CD4-positive, alpha-beta T cell treated with Interleukin-12 subunit alpha and Interleukin-12 subunit beta, for 1 hour (primary cell): ENCODE measurements at regions not wholly inside any gene's neighbourhood (a gene's known extent, or its start where the extent isn't known, plus 50 kb on each side); places are given as distances from the start of the nearest gene placed in this dataset.

Source experiments
- DNase-seq: peaks from one replicate; pipeline ENCODE4 v3.0.0-alpha.2; 2020

- no peak for DNase-seq
Observed at GRCh38 chr2:121002597-121002996, 266.9 kb downstream of the GLI2 start.

- DNase-seq: no peak
Observed at GRCh38 chr2:121003391-121003790, 267.7 kb downstream of the GLI2 start.

GRCh38 chr2:121004359-121004758 lies 268.7 kb downstream of the GLI2 start:
- no peak for DNase-seq

DNA sequence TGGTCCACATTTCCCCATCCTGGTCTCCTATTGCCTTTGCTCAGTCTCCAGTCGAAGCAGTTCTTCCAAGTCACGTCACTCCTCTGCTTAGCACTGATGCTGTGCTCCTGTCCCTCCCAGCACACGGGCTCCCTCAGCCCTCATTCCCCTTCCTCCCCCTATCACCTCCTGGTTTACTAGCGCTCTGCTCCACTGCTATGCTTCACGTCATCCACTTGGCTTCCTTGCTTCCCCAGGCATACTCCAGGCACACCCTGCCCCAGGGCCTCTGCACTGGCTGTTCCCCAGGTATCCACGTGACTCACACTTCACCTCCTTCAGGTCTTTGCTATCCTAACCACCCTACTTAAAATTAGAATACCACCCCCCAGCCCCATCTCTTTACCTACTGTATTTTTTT lies 269.3 kb downstream of the GLI2 start:
- no peak for DNase-seq

DNA sequence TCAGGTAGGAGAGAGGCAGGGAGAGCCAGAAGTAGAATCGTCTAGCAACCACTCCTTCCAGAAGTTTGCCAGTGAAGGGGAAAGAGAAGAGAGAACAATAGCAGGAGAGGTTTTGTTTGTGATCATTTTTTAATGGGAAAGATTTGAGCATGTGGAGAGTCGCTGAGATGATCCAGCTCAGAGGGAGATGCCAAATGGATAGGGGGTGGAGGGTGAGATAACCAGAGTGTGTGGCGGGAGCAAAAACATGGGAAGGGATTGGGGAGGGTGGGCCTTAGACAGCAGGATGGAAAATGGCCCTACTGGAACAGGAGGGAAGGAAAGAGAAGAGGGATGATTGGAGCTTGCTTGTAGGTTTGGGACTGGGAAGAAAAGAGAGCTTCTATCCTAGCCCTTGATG lies 269.8 kb downstream of the GLI2 start:
- no peak for DNase-seq

DNA sequence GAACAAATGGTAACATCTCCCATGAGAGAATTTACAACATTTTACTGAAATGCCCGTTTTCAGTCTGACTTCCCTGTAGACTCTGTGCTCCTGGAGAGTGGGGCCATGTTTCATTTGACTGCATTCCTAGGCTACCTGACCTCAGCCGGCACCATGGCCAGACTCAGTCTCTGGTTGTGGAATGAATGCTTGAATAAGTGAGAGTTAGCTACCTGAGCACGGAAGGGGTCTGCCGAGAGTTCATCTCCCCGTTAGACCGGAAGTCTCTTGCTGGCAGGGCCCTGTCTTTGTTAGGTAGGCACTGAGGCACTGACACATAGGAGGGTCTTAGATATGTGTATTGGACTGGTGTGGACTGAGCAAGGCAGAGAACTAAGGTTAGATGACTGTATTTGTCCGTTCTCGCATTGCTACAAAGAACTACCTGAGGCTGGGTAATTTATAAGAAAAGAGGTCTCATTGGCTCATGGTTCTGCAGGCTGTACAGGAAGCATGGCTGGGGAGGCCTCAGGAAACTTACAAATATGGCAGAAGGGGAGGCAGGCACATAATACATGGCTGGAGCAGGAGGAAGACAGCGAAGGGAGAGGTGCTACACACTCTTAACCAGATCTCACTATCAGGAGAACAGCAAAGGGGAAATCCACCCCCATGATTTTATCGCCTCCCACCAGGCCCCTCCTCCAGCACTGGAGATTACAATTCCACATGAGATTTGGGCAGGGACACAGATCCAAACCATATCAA lies 271.2 kb downstream of the GLI2 start:
- DNase-seq: no peak

GRCh38 chr2:121007490-121007853 lies 271.8 kb downstream of the GLI2 start:
- no peak for DNase-seq

GRCh38 chr2:121008975-121009374 lies 273.3 kb downstream of the GLI2 start:
- no peak for DNase-seq

GRCh38 chr2:121010998-121011397 lies 274.0 kb downstream of the TFCP2L1 start:
- no peak for DNase-seq

DNA sequence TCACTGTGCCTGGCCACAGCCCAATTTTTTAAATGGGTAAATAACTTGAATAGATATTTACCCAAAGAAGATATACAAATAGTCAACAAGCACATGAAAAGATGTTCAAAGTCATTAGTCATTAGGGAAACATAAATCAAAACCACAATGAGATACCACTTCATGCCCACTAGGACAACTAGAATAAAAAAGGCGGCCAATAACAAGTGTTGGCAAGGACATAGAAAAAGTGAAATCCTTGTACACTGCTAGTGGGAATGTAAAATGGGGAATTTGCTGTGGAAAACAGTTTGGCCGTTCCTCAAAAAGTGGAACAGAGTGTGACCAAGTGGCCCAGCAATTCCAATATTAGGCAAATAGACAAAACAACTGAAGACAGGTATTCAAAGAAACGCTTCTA lies 270.1 kb downstream of the TFCP2L1 start:
- no peak for DNase-seq

GRCh38 chr2:121015971-121016485 lies 269.0 kb downstream of the TFCP2L1 start:
- no peak for DNase-seq

- DNase-seq: no peak
Observed at GRCh38 chr2:121017396-121017795, 267.6 kb downstream of the TFCP2L1 start.

GRCh38 chr2:121018136-121019061 lies 266.6 kb downstream of the TFCP2L1 start:
- DNase-seq: no peak

GRCh38 chr2:121019071-121019470 lies 265.9 kb downstream of the TFCP2L1 start:
- no peak for DNase-seq

- no peak for DNase-seq
Observed at GRCh38 chr2:121019756-121020155, 265.2 kb downstream of the TFCP2L1 start.

GRCh38 chr2:121021685-121022084 lies 263.3 kb downstream of the TFCP2L1 start:
- DNase-seq: no peak

DNA sequence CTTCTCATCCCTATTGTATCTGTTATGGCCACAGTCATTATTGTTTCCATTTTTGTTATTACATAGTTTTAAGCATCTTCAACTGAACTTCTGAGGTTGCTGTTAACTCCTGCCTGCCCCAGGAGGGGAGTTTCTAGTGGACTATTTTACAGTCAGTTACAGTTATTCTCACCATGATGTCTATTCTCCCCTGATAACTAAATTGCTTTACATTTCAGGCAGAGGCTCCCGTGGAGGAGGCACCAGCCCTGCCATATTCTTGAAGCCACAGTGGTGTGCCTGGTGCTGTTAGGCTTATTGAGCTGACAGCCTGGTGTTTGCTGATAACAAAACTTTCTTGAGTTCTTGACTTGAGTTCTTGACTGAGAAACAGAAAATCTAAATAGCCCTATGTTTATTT lies 256.4 kb downstream of the TFCP2L1 start:
- no peak for DNase-seq

DNA sequence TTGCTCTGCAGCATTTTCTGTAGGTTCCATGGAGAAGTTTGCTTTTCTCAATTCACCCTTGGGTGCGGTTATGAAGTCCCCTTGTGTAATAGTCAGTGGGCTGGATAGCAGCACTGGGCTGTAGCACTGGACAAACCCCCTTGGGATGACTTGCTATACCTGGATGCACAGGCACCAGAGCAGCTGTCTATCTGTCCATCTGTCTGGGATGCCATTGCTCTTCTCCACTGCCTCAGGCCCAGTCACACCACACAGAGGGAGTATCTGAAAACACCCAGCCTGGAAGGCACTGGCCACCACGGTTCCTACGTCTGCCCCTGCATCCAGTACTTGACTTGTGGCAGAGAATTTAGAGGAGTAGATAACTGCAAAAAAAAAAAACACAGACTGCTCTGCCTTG lies 254.5 kb downstream of the TFCP2L1 start:
- no peak for DNase-seq

DNA sequence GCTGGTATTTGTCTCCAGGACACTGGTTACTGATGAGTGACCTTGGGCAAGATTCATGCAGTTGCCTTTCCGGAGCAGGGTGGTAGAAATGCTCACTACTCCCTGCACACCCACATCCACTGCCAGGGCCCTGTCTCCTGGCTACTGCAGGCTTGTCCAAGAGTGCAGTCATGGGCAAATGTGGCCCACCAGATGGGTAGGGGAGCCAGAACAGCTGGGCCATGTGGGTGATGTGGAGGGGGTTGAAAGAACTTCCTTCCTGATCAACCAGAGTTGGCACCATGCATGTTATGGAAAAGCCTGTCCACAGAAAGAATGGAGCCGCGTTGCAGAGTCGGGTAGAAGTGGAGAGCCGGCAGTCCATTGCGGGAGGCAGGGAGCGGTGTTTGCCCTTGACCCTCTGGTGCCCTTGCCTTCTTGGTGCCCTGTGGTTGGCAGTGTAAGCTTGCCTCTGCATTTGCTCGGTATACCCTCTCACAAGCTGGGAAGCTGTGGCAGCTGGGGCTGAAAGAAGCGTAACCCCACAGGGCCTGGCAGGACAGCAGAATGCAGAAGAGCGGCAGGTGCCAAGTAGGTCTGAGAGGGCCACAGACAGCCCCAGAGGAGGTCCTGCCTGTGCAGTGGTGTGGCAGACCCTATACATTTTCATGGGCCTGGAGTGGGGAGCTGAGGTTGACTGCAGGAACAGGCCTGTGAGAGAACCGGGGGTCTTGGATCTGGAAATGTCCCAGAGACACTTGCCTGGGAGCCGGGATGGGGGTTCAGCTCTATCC lies 253.2 kb downstream of the TFCP2L1 start:
- DNase-seq: no peak

GRCh38 chr2:121033461-121033996 lies 251.5 kb downstream of the TFCP2L1 start:
- DNase-seq: no peak

DNA sequence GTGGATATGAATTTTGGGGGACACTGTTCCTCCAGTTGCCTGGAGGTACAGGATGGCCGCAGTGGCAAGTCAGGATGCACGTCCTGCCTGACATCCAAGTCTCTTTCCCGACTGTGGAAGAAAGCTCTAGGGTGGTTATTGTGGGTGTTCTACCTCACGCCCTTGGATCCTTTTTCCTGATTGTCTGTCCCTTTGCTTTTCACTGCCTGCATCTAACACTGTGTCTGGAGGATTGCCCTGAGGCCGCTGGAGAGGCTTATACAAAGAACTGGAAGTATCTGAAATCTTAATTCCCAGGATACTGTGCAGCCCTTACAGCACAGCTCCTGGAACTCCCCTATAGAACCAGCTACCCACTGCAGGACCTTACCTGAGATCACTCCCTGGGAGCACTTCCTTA lies 250.5 kb downstream of the TFCP2L1 start:
- DNase-seq: no peak

DNA sequence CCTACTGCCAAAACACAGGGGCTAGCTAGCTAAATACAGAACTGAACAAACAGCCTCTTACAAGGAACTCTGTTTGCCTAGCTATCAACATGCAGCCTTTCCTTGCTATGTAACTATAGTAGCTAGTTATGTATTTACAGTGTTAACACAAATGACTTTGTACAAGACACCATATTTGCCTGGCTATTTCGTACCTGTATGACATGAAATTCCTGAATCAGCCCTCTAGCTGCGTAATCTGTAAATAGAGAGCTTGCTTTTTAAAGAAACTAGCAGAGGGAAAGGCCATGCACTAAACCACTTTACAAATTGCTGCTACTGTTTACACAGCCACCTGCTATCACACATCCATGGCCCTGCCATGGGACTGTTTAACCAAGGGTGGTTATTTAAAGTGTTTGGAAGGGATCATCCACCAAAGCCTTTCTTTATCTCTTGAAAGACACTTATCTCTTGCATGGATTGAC lies 248.7 kb downstream of the TFCP2L1 start:
- no peak for DNase-seq

DNA sequence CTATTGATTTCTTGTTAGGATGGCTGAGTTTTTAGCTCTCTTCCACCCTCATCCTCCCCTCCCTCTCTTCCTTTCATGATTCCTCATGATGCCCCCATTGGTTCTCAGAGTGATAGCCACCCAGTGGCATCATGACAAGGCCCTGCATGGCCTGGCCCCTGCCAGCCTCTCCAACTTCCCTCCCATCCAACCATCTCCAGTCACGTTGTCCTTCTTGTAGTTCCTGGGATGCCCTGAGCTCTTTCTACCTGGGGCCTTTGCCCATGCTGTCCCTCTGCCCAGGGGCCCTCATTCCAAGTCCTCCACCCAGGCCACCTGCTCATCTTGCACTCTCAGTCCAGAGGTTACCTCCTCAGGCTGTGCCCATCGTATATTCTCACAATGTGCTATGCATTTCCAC lies 247.5 kb downstream of the TFCP2L1 start:
- DNase-seq: no peak
